ENCODE measurements at regions not wholly inside any gene's neighbourhood (a gene's known extent, or its start where the extent isn't known, plus 50 kb on each side); places are given as distances from the start of the nearest gene placed in this dataset.

GRCh38 chr6:130288065-130288464, 65.3 kb upstream of the SAMD3 start:
- BruUV-seq (replicated peaks), result no TSS peak
- Mint-ChIP-seq H3K4me3 (ENCODE audit: unreplicated experiment) (no peak overlapping the region), H3K9me3 (ENCODE audit: unreplicated experiment) (no peaks in the 10 kb centered on the region), H3K27ac (ENCODE audit: unreplicated experiment) (no peak overlapping the region), H3K27me3 (ENCODE audit: insufficient read depth, unreplicated experiment) (no peaks in the 10 kb centered on the region), H3K36me3 (ENCODE audit: insufficient read depth, unreplicated experiment) (no peaks in the 10 kb centered on the region), H3K4me1 (ENCODE audit: low read depth, unreplicated experiment) (no peaks in the 10 kb centered on the region)
- H3K36me3 ChIP-seq (ENCODE audit: control insufficient read depth, insufficient read depth, low read length), result no peaks in the 10 kb centered on the region
- H3K27me3 ChIP-seq (replicated peaks; ENCODE audit: control insufficient read depth, insufficient read depth, low read length), result no peaks in the 10 kb centered on the region
- no peaks in the 10 kb centered on the region for H3K9me3 ChIP-seq
- DNase-seq, result no peak
- no peak for TF ChIP-seq CTCF (IDR thresholded peaks at IDR 0.05; ENCODE audit: insufficient read depth in 1 of 2, low read depth in 1 of 2, low read length in 1 of 2, severe bottlenecking in 1 of 2, unreplicated experiment in 1 of 2)
- POLR2A ChIA-PET, result no interaction called here
- no peaks in the 10 kb centered on the region for H3K4me1 ChIP-seq
- CTCF ChIA-PET, result interaction anchor here (0.6 kb wide), 1 partner anchor 1185 kb away, joined by 5 read pairs; no protein-coding TSS in a partner anchor
- H3K4me3 ChIP-seq (ENCODE audit: low read depth, low read length), result no peak overlapping the region
- intact Hi-C loops (cut with micrococcal nuclease; ENCODE audit: unreplicated experiment), result no loop called here

- Mint-ChIP-seq H3K27ac (ENCODE audit: unreplicated experiment) (no peak overlapping the region), H3K27me3 (ENCODE audit: insufficient read depth, unreplicated experiment) (no peaks in the 10 kb centered on the region), H3K4me1 (ENCODE audit: low read depth, unreplicated experiment) (no peaks in the 10 kb centered on the region), H3K4me3 (ENCODE audit: unreplicated experiment) (no peak overlapping the region), H3K36me3 (ENCODE audit: insufficient read depth, unreplicated experiment) (no peaks in the 10 kb centered on the region), H3K9me3 (ENCODE audit: unreplicated experiment) (no peaks in the 10 kb centered on the region)
- Histone ChIP-seq H3K4me3 (ENCODE audit: low read depth, low read length) (no peak overlapping the region), H3K4me1 (no peaks in the 10 kb centered on the region), H3K27me3 (replicated peaks; ENCODE audit: control insufficient read depth, insufficient read depth, low read length) (no peaks in the 10 kb centered on the region), H3K9me3 (0 out of 2 replicates have a peak, but pooled peaks cover 1% of the 10 kb centered on the region), H3K36me3 (ENCODE audit: control insufficient read depth, insufficient read depth, low read length) (no peaks in the 10 kb centered on the region)
- BruUV-seq (replicated peaks), result no TSS peak
- DNase-seq, result no peak
- ChIA-PET POLR2A (no interaction called here), CTCF (interaction anchor here (0.6 to 1.0 kb wide), 3 partner anchors 12 to 202 kb away, joined by 3 read pairs; no protein-coding TSS in a partner anchor)
- peak in 1 of 2 experiments; percentile 19 for TF ChIP-seq CTCF (IDR thresholded peaks at IDR 0.05; ENCODE audit: insufficient read depth in 1 of 2, low read depth in 1 of 2, low read length in 1 of 2, severe bottlenecking in 1 of 2, unreplicated experiment in 1 of 2)
- intact Hi-C loops (cut with micrococcal nuclease; ENCODE audit: unreplicated experiment), result no loop called here
These were observed 59.7 kb upstream of the SAMD3 start for GRCh38 chr6:130282234-130282995.

- intact Hi-C loops (cut with micrococcal nuclease; ENCODE audit: unreplicated experiment), result no loop called here
- no peak for DNase-seq
- TF ChIP-seq CTCF (IDR thresholded peaks at IDR 0.05; ENCODE audit: insufficient read depth in 1 of 2, low read depth in 1 of 2, low read length in 1 of 2, severe bottlenecking in 1 of 2, unreplicated experiment in 1 of 2), result no peak
- peaks cover 9% of the 10 kb centered on the region for H3K36me3 Mint-ChIP-seq (ENCODE audit: insufficient read depth, unreplicated experiment)
- H3K4me1 Mint-ChIP-seq (ENCODE audit: low read depth, unreplicated experiment), result no peaks in the 10 kb centered on the region
- H3K27ac Mint-ChIP-seq (ENCODE audit: unreplicated experiment), result no peak overlapping the region
- H3K9me3 Mint-ChIP-seq (ENCODE audit: unreplicated experiment), result peaks cover 23% of the 10 kb centered on the region
- no peak overlapping the region for H3K4me3 Mint-ChIP-seq (ENCODE audit: unreplicated experiment)
- CTCF ChIA-PET, result no interaction called here
- no TSS peak for BruUV-seq (replicated peaks)
- Histone ChIP-seq H3K9me3 (peaks cover 14% of the 10 kb centered on the region), H3K4me1 (no peaks in the 10 kb centered on the region), H3K27me3 (replicated peaks; ENCODE audit: control insufficient read depth, insufficient read depth, low read length) (no peaks in the 10 kb centered on the region), H3K4me3 (ENCODE audit: low read depth, low read length) (no peak overlapping the region), H3K36me3 (ENCODE audit: control insufficient read depth, insufficient read depth, low read length) (no peaks in the 10 kb centered on the region)
- POLR2A ChIA-PET, result no interaction called here
- H3K27me3 Mint-ChIP-seq (ENCODE audit: insufficient read depth, unreplicated experiment), result no peaks in the 10 kb centered on the region
These were observed 53.8 kb upstream of the SAMD3 start for GRCh38 chr6:130276507-130276906.

Measured in Caco-2 (cell line).